Femur (tissue), 1 donor: ENCODE measurements at regions not wholly inside any gene's neighbourhood (a gene's known extent, or its start where the extent isn't known, plus 50 kb on each side); places are given as distances from the start of the nearest gene placed in this dataset.
A peak's percentile ranks its signal among the peaks of the same experiment; 100 is the strongest.
"Not testable (repeated sequence)": the region's sequence is repeated elsewhere in the genome, so short reads cannot be mapped to it uniquely, and the experiment has no call there.

Source experiments
- DNase-seq: peaks from one replicate; pipeline ENCODE4 v3.0.0-alpha.2; 2017

DNA sequence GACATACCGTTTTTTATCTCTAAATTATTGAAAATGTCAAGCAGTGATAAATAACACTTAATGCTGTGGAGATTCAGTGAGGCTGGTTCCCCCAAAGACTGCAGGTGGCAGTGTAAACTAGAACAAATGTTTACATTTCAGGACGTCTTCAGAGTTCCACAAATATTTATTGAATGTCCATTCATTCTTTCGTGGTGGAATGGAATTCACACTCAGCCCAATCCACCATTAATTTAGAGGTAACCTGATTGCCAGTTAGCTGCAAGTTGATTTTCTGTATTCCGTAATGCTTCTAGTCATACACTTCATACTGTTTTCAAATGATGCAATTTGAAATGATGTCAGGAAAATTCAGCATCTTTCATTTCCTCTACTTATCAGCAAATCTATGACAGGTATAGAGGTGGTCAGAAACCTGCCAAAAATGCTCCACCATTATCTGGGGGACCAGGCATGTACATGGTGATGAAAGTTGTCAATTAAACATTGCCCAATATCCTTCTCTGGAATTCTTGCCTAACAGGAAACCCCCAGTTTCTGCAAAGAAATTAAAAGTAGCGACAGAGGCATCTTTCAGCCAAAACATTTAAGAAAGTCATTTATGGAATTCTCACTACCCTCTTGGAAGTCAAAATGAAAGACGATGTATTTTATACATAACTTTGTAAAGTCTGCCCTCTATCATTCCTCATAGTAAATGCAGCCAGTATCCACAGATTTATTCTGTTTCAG, 94.3 kb upstream of the BMAL1 start:
- DNase-seq: no peak

GRCh38 chr11:13183826-13184196, 93.8 kb upstream of the BMAL1 start:
- no peak for DNase-seq

DNA sequence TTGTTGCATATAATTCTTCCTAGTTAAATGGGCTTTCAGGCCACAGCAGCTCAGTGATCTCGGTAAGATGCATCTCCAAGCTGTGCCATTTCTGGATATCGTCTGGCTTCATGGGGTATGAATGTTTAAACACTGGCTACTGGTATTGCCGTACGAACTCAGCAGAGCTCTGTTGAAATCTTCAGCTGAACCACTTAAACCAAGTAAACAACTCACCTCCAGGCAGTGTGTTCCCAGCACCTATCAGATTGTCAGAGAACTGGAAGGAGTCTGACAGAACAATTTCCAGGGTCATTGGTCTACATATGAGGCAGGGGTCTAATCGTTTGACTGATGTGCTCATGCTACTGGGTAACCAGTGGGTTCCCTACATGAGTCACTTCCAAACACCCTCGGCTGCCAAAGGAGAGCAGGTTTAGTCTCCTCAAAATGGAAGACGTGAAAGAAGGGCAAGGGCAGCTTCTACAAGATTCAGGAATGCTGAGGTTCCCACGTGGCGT, 93.2 kb upstream of the BMAL1 start:
- DNase-seq: no peak

DNA sequence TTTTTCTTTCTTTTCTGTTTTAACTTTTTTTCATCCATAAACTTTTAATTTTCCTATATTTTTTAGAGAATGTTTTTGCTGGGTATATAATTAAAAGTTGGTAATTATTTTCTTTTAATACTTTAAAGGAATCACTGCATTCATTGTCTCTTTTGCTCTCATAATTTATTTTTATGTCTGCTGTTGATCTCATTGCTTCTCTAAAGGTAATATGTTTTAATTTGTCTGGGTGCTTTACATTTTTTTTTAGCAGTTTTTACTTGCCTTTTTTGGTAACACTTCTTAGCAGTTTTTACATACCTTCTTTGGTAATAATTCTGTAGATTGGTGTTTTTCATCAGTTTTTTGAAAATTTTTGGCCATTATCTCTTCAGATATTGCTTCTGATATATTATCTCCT, 89.4 kb upstream of the BMAL1 start:
- DNase-seq: no peak

DNA sequence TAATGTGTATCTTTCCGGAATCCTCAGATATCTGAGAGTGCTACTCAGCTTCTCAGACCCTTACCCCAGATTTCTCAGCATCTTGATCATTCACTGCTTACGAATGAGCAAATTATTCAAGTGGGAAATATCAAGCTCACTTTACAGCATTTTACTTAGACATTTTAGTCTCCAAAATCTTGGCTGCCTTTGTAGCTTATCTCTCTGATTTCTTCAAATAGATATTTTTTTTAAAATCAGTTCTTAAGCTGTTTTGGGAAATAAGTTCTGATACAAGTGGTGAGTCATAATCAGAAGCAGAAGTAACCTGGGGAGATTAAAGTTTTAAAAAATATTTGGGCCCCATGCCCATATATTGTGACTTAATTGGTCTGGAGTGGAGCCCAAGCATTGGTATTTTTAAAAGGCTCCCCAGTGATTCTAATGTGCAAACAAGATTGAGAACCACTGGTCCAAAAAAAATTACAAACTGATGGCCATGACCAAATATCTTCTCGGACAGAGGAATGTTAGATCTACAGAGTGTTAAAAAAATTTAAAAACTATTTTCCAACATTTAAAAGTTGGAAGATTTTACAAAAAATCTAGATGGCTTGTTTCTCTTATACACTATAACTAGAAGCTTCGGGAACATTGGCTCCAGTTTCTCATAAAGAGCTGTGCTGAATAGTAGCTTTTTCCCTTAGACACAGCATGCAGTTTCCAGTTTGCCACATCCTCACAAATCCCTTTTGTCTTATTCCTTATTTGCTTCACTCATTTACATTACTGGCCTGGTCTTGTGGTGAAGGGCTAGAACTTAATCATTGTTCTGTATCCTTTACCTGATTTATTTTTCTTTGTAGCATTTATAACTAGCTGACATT, 87.8 kb upstream of the BMAL1 start:
- DNase-seq: no peak

DNA sequence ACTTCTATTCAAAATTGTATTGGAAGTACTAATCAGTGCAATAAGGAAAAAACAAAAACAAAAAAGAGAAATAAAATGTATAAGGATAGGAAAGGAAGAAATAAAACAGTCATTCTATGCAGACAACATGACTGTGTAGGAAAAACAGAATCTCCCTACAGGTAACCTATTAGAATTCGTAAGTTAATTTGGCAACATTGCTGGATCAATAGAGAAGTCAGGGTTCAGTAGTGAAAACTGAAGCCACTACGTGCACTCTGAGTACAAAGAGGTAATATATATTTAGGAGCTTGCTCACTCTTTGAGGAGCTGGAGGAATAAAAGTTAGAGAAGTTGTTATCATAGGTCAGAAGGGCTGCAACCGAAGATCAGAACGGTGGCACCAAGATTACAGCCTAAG, 84.0 kb upstream of the BMAL1 start:
- DNase-seq: no peak

- DNase-seq: not testable (repeated sequence)
Observed at GRCh38 chr11:13197374-13197773, 80.2 kb upstream of the BMAL1 start.

- DNase-seq: no peak
Observed at GRCh38 chr11:13205486-13205885, 72.1 kb upstream of the BMAL1 start.

- no peak for DNase-seq
Observed at GRCh38 chr11:13206086-13206640, 71.4 kb upstream of the BMAL1 start.

DNA sequence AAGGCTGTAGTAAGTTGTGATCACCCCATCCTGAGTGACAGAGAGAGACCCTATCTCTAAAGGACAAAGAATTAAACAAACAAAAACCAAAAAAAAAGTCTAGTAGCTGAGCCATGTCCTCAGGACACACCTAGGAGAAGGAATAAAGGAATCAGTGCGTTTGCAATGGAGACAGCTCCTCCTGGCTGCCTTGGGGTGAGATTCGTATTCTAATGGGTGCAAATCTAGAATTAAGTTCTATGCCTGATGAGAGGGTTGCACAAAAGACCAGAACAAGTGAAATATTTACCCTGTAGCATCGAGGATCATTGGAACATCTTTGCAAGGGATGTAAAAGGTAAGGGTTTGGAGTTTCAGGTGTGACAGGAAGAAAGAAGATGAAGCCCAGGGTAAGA, 70.3 kb upstream of the BMAL1 start:
- no peak for DNase-seq

DNA sequence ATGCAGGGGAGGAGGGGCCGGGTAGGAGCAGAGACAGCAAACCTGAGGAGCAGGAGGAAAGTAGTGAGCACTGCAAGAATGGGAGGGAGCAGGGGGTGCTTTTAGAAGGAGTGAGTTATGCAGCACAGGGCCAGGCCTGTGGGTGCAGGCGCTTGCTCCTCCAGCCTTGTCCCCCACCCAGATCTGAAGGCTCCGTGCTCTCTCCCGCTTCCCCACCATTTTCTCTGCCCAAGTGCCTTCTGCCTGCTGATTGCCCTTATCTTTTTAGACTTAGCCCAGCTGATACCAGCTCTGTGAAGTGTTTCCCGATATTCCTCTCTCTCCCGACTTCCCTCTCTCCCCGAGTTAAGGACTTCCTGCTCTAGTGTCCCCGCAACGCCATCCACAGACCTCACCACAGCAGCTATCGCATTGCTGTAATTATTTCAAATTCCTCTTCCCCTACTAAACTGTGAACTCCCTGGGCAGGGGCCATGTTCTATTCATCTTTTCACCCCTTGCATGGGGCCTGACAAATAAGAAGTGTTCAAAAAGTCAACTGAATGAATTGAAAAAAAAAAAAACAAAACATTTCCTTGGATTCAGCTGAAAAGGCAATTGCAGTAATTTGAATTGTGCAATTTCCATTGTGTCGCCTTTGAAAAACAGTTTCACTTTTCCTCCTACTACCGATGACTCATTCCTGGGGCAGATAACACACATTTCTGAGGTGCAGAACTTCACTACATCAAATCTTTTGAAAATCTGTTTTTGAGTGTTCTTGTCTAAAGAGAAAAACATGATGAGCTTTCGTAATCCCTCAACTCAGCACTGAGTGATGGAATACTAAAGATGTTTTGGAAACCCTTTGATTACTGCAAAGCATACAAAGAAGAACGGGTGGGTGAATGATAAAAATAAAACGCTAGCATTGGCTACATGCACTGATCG, 69.7 kb upstream of the BMAL1 start:
- peak; percentile 33 for DNase-seq

- no peak for DNase-seq
Observed at GRCh38 chr11:13208921-13209320, 68.7 kb upstream of the BMAL1 start.

GRCh38 chr11:13209379-13209778, 68.2 kb upstream of the BMAL1 start:
- no peak for DNase-seq

DNA sequence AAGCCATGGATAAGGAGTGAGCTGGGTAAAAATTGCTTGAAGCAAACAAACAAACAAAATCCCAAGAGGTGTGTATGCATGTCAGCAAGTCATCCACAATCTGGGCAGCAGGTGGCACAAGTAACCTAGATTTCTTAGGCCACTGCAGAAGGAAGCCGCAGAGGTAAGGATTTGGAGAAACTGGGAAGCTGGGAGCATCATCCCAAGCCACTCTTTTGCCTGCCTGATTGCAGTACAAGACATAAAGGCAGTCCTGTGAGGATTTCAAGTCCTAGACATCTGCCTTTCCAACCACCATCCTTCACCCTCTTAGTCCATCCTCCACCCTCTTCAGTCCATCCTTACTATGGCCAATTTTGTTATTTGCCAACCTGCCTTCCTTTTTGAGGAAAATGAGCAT, 67.2 kb upstream of the BMAL1 start:
- DNase-seq: peak; percentile 63

GRCh38 chr11:13214276-13214675, 63.3 kb upstream of the BMAL1 start:
- no peak for DNase-seq

DNA sequence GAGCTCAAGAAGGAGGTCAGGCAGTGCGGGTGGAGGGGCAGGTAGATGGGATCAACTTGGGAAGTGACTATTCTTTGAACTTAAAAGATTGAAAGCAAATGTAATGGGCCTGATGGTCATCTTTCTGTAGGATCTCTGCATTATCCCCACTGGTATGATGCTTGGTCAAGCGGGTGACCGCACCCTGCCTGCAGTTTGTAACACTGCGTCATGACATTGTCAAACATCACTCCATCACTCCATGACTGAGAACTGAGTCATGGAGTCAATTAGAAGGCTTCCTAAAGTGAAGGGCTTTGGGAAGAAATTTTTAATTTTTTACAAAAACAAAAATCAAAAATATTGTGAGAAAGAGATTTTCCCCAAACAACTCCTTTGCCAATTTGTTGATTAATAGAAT, 62.4 kb upstream of the BMAL1 start:
- no peak for DNase-seq

GRCh38 chr11:13216019-13216710, 61.4 kb upstream of the BMAL1 start:
- peak; percentile 47 for DNase-seq

- no peak for DNase-seq
Observed at GRCh38 chr11:13216711-13217075, 60.9 kb upstream of the BMAL1 start.

- not testable (repeated sequence) for DNase-seq
Observed at GRCh38 chr11:13218685-13219084, 58.9 kb upstream of the BMAL1 start.

- no peak for DNase-seq
Observed at GRCh38 chr11:13220148-13220547, 57.4 kb upstream of the BMAL1 start.

DNA sequence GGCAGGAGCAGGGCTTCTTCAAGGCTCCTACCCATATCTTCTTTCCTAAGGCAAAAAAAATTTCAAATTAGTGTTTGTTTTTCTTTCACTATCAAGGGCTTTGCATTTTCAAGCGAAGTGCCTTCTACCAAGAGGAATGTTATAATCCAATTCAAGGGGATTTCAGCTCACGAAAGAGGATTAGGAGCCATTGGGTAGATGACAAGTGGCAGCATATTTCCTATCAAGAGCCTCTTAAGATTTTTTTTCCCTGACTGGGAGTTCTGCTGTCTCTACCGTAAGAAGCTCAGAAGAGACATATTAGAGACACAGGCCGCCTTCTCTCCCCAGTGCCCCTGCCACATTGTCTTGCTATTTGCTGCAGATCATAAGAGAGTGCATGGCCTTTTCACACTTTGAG, 55.9 kb upstream of the BMAL1 start:
- no peak for DNase-seq

DNA sequence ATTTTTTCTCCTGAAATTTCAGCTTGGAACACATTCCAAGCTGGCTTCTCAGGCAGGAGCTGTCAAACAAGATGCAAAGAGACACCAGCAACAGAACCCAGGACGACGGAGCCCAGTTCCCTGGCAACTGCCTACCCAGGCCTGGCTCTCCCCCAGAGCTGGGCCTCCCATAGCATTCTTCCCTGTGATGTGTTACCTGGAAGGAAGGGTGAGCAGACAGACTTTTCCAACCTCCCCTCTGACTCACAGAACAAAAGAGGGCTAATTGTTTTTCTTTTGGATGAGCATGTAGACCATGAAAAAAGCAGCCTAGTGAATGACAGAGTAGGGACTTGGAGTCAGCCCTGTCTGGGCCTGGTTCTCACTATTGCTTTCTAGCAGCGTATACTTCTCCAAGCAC, 55.3 kb upstream of the BMAL1 start:
- no peak for DNase-seq
